ENCODE measurements at regions not wholly inside any gene's neighbourhood (a gene's known extent, or its start where the extent isn't known, plus 50 kb on each side); places are given as distances from the start of the nearest gene placed in this dataset.

- Histone ChIP-seq H3K4me3 (ENCODE audit: low read depth, low read length, poor library complexity, severe bottlenecking) (no peak overlapping the region), H3K9me3 (ENCODE audit: low read length) (no peaks in the 10 kb centered on the region), H2AFZ (ENCODE audit: low read length) (no peak overlapping the region), H4K20me1 (ENCODE audit: insufficient read depth, low read length) (no peaks in the 10 kb centered on the region), H3K27ac (ENCODE audit: low read depth, low read length, poor library complexity, severe bottlenecking) (no peak overlapping the region), H3K9me2 (ENCODE audit: insufficient read depth, low read length) (no peaks in the 10 kb centered on the region), H3K36me3 (ENCODE audit: insufficient read depth, low read length) (peaks cover 26% of the 10 kb centered on the region), H3K4me1 (ENCODE audit: insufficient read depth, low read length, poor library complexity, severe bottlenecking) (peaks cover 12% of the 10 kb centered on the region), H3K79me2 (ENCODE audit: insufficient read depth, low read depth, low read length) (no peaks in the 10 kb centered on the region), H3K4me2 (ENCODE audit: low read length) (no peak overlapping the region)
- intact Hi-C loops (cut with micrococcal nuclease; ENCODE audit: unreplicated experiment) = no loop called here
- CTCF ChIA-PET (ENCODE audit: unreplicated experiment) = no interaction called here
- no peak for DNase-seq (ENCODE audit: low spot score)
- TF ChIP-seq CTCF (conservative IDR thresholded peaks at IDR 0.05; ENCODE audit: low read length) (no peak), EZH2phosphoT487 (IDR thresholded peaks at IDR 0.05; ENCODE audit: borderline replicate concordance, low read depth, low read length) (no peak)
- BruUV-seq (replicated peaks) = no TSS peak
- POLR2A ChIA-PET = interaction anchor here (0.6 to 1.0 kb wide), 2 partner anchors 12 to 14 kb away, joined by 3 to 4 read pairs; no protein-coding TSS in a partner anchor
These were observed 133.3 kb upstream of the DMRT1 start for GRCh38 chr9:708182-708550.

GRCh38 chr9:708551-709432, 132.7 kb upstream of the DMRT1 start:
- Histone ChIP-seq H3K27ac (ENCODE audit: low read depth, low read length, poor library complexity, severe bottlenecking) (no peak overlapping the region), H3K4me1 (ENCODE audit: insufficient read depth, low read length, poor library complexity, severe bottlenecking) (peaks cover 12% of the 10 kb centered on the region), H3K9me3 (ENCODE audit: low read length) (no peaks in the 10 kb centered on the region), H3K79me2 (ENCODE audit: insufficient read depth, low read depth, low read length) (no peaks in the 10 kb centered on the region), H3K36me3 (ENCODE audit: insufficient read depth, low read length) (peaks cover 32% of the 10 kb centered on the region), H3K4me2 (ENCODE audit: low read length) (no peak overlapping the region), H3K4me3 (ENCODE audit: low read depth, low read length, poor library complexity, severe bottlenecking) (no peak overlapping the region), H4K20me1 (ENCODE audit: insufficient read depth, low read length) (no peaks in the 10 kb centered on the region), H2AFZ (ENCODE audit: low read length) (no peak overlapping the region), H3K9me2 (ENCODE audit: insufficient read depth, low read length) (no peaks in the 10 kb centered on the region)
- DNase-seq (ENCODE audit: low spot score) = no peak
- TF ChIP-seq EZH2phosphoT487 (IDR thresholded peaks at IDR 0.05; ENCODE audit: borderline replicate concordance, low read depth, low read length) (no peak), CTCF (conservative IDR thresholded peaks at IDR 0.05; ENCODE audit: low read length) (no peak)
- BruUV-seq (replicated peaks) = no TSS peak
- intact Hi-C loops (cut with micrococcal nuclease; ENCODE audit: unreplicated experiment) = no loop called here
- ChIA-PET CTCF (ENCODE audit: unreplicated experiment) (no interaction called here), POLR2A (interaction anchor here (0.6 to 1.0 kb wide), 3 partner anchors 11 to 15 kb away, joined by 3 to 4 read pairs (median 3); no protein-coding TSS in a partner anchor)

All from OCI-LY7 (cell line).